ENCODE measurements at regions not wholly inside any gene's neighbourhood (a gene's known extent, or its start where the extent isn't known, plus 50 kb on each side); places are given as distances from the start of the nearest gene placed in this dataset.
"Not testable (repeated sequence)": the region's sequence is repeated elsewhere in the genome, so short reads cannot be mapped to it uniquely, and the experiment has no call there.

GRCh38 chrX:65927386-65927785 lies 112.5 kb downstream of the VSIG4 start:
- not testable (repeated sequence) for TF ChIP-seq POLR2A (IDR thresholded peaks at IDR 0.05; ENCODE audit: low read depth, low read length); TAF1 (IDR thresholded peaks at IDR 0.05; ENCODE audit: borderline replicate concordance, low read depth, low read length)

Data from GM12892 (cell line).